HAP-1 (cell line): ENCODE measurements at regions not wholly inside any gene's neighbourhood (a gene's known extent, or its start where the extent isn't known, plus 50 kb on each side); places are given as distances from the start of the nearest gene placed in this dataset.
A peak's percentile ranks its signal among the peaks of the same experiment; 100 is the strongest.
"Not testable (repeated sequence)": the region's sequence is repeated elsewhere in the genome, so short reads cannot be mapped to it uniquely, and the experiment has no call there.

Experiments used
- DNase-seq, 2 experiments: peaks; one replicate each; pipeline ENCODE4 v3.0.0-alpha.2; 2016 to 2020; ENCODE audit warnings: low spot score in 2 of 2
- H3K27me3 ChIP-seq: fragments of 250-450 bp; sonication (Bioruptor Pico); 2 replicates; pipeline ENCODE4 v1.5.1; 2020; ENCODE audit warnings: low read depth, mild to moderate bottlenecking, moderate library complexity
- H3K36me3 ChIP-seq: fragments of 250-450 bp; sonication (Bioruptor Pico); replicated peaks from 2 replicates; pipeline ENCODE4 v1.5.1; 2020; ENCODE audit warnings: mild to moderate bottlenecking
- H3K4me1 ChIP-seq: fragments of 250-450 bp; sonication (Bioruptor Pico); 2 replicates; pipeline ENCODE4 v1.5.1; 2020; ENCODE audit warnings: mild to moderate bottlenecking
- H3K4me3 ChIP-seq: fragments of 250-450 bp; sonication (Bioruptor Pico); 2 replicates; pipeline ENCODE4 v1.5.1; 2020; ENCODE audit warnings: mild to moderate bottlenecking, moderate library complexity
- H3K9me3 ChIP-seq: fragments of 250-450 bp; sonication (Bioruptor Pico); 2 replicates; pipeline ENCODE4 v1.5.1; 2020; ENCODE audit warnings: mild to moderate bottlenecking, moderate library complexity
- in situ Hi-C: fragments of 300-500 bp; cut with MboI; formaldehyde crosslinking; loops from 3 replicates; pipeline ENCODE4 v1.14.3; 2020; ENCODE audit warnings: low sequenced_read_pairs, inconsistent platforms, mixed read lengths

DNA sequence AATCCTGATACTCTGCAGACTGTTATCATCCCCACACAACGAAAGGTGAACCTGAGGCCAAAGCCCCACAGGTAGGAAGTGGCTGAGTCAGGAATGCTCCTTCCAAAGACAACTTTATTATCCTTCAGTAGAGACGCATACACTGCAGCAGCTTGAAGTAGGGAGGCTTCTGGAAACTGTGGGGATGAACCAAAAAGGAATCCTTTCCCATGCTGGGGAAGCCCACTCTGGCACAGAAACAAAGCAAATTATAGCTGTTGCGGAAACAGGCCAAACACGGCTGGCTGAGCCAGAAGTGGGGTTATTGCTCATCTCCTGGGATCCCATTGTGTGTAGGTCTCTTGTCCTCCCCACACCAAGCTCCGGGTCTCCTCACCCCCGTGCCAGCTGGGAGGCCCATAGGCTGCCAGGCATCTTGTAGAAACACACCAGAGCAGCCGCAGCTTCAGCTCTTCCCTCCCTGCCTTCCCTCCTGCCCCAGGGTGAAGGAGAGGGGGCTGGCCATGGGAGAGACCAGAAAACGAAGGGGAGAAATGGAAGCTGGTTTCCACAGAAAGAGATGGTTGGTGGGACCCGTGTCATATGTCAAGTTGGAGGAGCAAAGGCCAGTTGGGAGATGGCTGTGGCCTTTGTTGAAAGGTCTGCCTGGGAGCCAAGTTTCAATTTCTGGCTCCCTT is 176.9 kb upstream of the NABP1 start:
- Histone ChIP-seq H3K4me1 (no peaks in the 10 kb centered on the region), H3K36me3 (no peaks in the 10 kb centered on the region), H3K27me3 (no peaks in the 10 kb centered on the region), H3K4me3 (no peak overlapping the region), H3K9me3 (no peaks in the 10 kb centered on the region)
- DNase-seq = no peak
- in situ Hi-C loops = loop anchor here (25.0 kb wide), 1 partner anchor 264 kb away; the partner anchor contains the start of gene MYO1B

DNA sequence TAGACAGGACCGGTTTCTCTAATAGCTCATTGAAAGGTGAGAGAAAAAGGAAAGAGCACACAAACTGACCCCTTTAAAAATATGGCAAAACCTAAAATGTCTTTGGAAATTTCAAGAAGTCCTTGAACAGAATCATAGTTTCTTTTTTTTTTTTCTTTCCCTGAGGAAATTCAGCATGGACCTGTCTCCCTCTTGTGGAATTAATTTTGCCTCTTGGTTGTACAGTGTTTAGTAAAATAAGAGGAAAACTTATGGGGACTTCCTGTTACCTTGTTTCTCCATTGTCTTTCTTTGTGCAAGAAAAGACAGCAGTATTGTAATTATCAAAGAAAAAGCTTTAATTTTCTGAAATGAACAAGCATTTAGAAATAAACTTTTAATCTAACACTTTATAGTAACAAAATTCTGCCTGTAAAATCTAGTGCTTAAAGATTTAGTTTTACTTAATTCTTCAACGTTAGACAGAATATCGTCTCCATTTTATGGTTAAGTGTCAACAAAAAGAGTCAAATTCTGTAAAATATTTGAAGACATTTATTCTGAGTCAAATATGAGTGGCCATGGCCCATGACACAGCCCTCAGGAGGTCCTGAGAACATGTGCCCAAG is 176.3 kb upstream of the NABP1 start:
- in situ Hi-C loops = loop anchor here (25.0 kb wide), 1 partner anchor 264 kb away; the partner anchor contains the start of gene MYO1B
- Histone ChIP-seq H3K9me3 (no peaks in the 10 kb centered on the region), H3K36me3 (no peaks in the 10 kb centered on the region), H3K27me3 (no peaks in the 10 kb centered on the region), H3K4me1 (no peaks in the 10 kb centered on the region), H3K4me3 (no peak overlapping the region)
- no peak for DNase-seq

DNA sequence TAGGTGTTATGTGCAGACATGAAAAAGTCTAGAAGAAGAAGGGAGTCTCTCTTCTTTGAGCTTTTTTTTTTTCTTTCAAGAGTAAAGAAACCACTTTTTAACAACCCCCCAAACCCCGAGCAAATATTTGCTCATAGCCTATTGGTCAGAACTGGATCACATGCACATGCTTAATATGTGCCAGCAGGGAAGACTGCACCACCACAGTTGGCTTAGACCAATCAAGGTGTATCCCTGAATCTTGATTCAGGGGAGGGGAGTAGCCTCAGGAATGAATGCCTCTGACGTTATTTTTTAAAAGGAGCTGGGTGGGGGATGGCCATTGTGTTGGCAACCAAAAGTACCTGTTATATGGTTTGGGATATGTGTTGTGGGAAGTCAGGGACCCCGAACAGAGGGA is 171.4 kb upstream of the NABP1 start:
- Histone ChIP-seq H3K4me3 (no peak overlapping the region), H3K27me3 (no peaks in the 10 kb centered on the region), H3K9me3 (no peaks in the 10 kb centered on the region), H3K36me3 (no peaks in the 10 kb centered on the region), H3K4me1 (no peaks in the 10 kb centered on the region)
- in situ Hi-C loops = loop anchor here (25.0 kb wide), 1 partner anchor 269 kb away; the partner anchor contains the start of gene MYO1B
- DNase-seq = no peak

DNA sequence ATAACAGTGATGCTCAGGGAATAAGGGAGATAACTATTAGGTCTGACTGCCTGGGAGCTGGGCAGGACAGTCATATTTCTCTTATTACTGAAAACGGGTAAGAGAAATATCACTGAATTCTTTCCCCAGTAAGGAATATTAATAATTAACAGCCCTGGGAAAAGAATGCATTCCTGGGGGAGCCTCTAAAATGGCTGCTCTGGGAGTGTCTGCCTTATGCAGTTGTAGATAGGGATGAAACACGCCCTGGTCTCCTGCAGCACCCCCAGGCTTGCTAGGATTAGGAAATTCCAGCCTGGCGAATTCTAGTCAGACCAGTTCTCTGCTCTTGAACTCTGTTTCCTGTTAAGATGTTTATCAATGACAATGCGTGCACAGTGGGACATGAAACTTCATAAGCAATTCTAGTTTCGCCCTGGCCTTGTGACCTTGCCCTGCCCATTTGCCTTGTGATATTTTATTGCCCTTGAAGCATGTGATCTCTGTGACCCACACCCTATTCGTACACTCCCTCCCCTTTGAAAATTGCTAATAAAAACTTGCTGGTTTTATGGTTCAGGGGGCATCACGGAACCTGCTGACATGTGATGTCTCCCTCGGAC is 170.6 kb upstream of the NABP1 start:
- in situ Hi-C loops = loop anchor here (25.0 kb wide), 1 partner anchor 270 kb away; the partner anchor contains the start of gene MYO1B
- not testable (repeated sequence) for H3K9me3 ChIP-seq, DNase-seq, H3K36me3 ChIP-seq, H3K4me3 ChIP-seq, H3K4me1 ChIP-seq, H3K27me3 ChIP-seq

DNA sequence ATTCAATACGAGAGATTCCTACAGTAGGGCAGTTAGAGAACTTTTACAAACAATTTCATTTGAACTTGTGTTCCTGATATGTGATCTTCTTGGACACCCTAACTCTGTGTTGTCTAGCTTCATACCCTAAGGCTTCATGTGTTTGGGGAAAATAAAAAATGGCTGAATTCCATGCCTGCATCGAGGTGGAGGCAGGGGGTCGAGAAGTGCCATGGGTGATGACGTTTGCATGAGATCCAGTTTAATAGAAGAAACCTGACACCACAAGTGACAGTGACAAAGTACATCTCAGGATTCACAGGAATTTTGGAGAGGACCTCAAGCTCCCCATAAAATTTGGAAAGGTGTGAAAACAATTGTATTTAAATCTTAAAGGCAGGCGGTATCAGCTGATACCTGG is 169.2 kb upstream of the NABP1 start:
- H3K4me3 ChIP-seq = no peak overlapping the region
- H3K36me3 ChIP-seq = no peaks in the 10 kb centered on the region
- H3K4me1 ChIP-seq = no peaks in the 10 kb centered on the region
- in situ Hi-C loops = loop anchor here (25.0 kb wide), 1 partner anchor 271 kb away; the partner anchor contains the start of gene MYO1B
- no peaks in the 10 kb centered on the region for H3K9me3 ChIP-seq
- no peaks in the 10 kb centered on the region for H3K27me3 ChIP-seq
- no peak for DNase-seq

DNA sequence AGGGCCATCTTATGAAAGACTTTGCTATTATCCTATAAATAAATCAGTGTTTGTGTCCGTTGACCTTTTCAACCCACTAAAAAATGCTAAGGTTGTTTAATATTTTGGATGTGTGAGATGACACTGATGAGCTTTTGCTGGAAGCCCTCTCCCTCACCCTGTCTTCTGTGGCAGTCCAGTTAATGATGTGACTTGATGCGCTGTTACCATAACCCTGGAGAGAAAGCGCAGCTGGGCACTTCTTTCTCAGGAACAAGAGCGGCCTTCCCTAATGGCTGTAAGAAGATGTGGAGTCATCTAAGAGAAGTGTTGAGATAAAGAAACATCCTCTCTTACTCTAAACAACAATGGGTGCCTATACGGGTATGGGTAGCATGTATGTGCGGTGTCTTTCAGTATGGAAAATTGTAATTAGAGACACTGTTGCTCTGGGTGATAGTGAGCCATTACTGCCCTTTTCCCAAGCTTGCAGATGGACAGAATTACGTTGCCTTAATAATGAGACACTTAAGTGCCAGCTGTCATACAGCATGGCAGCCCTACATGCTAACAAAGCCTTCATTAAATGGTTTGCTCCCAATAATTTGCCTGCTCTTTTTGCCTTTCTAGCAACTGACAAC is 165.6 kb upstream of the NABP1 start:
- H3K4me1 ChIP-seq = no peaks in the 10 kb centered on the region
- H3K27me3 ChIP-seq = no peaks in the 10 kb centered on the region
- no peak for DNase-seq
- in situ Hi-C loops = loop anchor here (25.0 kb wide), 1 partner anchor 275 kb away; the partner anchor contains the start of gene MYO1B
- no peaks in the 10 kb centered on the region for H3K36me3 ChIP-seq
- H3K4me3 ChIP-seq = no peak overlapping the region
- H3K9me3 ChIP-seq = no peaks in the 10 kb centered on the region; the same call in 1 of the 2 replicates

DNA sequence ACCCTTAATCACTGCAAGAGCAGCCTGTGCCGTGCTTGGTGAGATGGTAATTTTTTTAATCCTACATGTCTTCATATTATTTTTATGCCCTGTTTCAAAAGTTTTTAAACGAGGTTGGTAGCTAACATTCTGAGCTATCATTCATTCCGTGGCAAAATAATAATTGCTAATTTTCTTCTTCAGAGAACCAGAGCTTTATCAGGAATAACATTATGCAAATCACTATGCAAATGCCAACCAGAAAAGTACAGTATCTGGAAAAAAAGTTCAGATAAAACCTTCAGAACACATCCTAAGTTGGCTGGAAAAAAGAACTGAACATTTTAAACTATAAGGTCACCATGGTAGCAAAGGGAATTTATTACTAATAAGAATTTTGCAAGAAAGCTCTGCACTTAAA is 165.1 kb upstream of the NABP1 start:
- no peaks in the 10 kb centered on the region for H3K27me3 ChIP-seq
- no peak for DNase-seq
- no peaks in the 10 kb centered on the region for H3K36me3 ChIP-seq
- in situ Hi-C loops = loop anchor here (25.0 kb wide), 1 partner anchor 276 kb away; the partner anchor contains the start of gene MYO1B
- no peaks in the 10 kb centered on the region; the same call in 1 of the 2 replicates for H3K9me3 ChIP-seq
- H3K4me3 ChIP-seq = no peak overlapping the region
- H3K4me1 ChIP-seq = no peaks in the 10 kb centered on the region

DNA sequence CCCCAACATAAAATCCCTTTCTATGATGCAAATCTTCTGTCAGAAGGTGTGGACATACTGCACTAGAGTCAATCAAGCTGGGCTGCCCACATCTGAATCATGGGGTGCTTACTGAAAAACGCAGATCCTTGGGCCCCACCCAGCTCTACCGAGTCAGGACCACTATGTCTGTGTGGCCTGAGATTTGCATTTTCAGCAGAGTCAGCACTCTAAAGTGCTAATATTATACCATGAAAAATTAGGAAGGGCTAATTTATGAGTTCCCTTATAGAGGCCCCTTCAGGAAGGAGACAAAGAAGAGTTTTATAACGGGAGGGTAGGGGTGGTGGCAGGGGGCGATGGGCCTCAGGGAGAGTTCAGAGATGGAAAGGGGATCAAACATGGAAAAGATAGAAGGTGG is 163.3 kb upstream of the NABP1 start:
- no peaks in the 10 kb centered on the region for H3K4me1 ChIP-seq
- H3K27me3 ChIP-seq = peaks cover 8% of the 10 kb centered on the region
- in situ Hi-C loops = loop anchor here (25.0 kb wide), 1 partner anchor 277 kb away; the partner anchor contains the start of gene MYO1B
- no peaks in the 10 kb centered on the region for H3K36me3 ChIP-seq
- H3K4me3 ChIP-seq = no peak overlapping the region
- no peak for DNase-seq
- no peaks in the 10 kb centered on the region; the same call in 1 of the 2 replicates for H3K9me3 ChIP-seq

DNA sequence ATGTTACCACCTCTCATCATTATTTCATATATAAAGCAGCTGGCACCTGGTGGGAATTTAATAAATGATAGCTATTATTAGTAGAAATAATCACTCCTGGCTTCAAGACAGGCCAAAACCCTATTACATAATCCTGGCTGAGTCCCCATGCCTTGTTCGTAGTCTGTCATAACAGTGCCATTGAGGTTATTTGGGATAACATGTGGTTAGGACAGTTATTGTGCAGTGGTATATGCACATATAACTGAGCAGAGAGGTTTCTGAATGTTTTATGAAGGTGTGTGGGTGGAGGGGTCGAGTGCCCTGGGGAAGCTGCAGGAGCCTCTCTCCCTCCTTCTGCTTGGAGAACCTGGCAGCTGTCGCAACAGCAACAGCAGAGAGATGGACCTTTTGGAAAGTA is 162.4 kb upstream of the NABP1 start:
- Histone ChIP-seq H3K27me3 (peaks cover 11% of the 10 kb centered on the region), H3K4me3 (no peak overlapping the region), H3K36me3 (no peaks in the 10 kb centered on the region), H3K4me1 (no peaks in the 10 kb centered on the region), H3K9me3 (no peaks in the 10 kb centered on the region; the same call in 1 of the 2 replicates)
- in situ Hi-C loops = loop anchor here (25.0 kb wide), 1 partner anchor 278 kb away; the partner anchor contains the start of gene MYO1B
- DNase-seq = no peak

DNA sequence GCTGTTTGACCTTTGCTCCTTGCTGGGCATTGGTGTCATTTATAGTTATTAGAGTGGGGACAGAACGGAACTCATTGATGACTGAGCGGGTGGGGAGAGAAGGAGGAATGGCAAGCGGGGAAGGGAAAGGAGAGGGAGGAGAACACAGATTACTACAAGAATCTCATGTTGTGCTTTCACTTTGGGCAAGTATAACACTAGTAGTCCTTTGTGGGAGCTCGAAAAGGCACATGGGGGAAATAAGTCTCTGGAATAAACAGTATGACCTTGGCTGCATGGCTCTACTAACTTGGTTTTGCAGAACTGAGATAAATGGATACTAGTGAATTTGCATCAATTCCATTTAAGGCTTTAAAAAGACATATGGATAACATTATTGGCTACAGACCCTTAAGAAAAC is 161.7 kb upstream of the NABP1 start:
- H3K27me3 ChIP-seq = peaks cover 11% of the 10 kb centered on the region
- no peak for DNase-seq
- no peak overlapping the region for H3K4me3 ChIP-seq
- no peaks in the 10 kb centered on the region for H3K36me3 ChIP-seq
- in situ Hi-C loops = loop anchor here (25.0 kb wide), 1 partner anchor 279 kb away; the partner anchor contains the start of gene MYO1B
- no peaks in the 10 kb centered on the region for H3K4me1 ChIP-seq
- H3K9me3 ChIP-seq = no peaks in the 10 kb centered on the region; the same call in 1 of the 2 replicates

DNA sequence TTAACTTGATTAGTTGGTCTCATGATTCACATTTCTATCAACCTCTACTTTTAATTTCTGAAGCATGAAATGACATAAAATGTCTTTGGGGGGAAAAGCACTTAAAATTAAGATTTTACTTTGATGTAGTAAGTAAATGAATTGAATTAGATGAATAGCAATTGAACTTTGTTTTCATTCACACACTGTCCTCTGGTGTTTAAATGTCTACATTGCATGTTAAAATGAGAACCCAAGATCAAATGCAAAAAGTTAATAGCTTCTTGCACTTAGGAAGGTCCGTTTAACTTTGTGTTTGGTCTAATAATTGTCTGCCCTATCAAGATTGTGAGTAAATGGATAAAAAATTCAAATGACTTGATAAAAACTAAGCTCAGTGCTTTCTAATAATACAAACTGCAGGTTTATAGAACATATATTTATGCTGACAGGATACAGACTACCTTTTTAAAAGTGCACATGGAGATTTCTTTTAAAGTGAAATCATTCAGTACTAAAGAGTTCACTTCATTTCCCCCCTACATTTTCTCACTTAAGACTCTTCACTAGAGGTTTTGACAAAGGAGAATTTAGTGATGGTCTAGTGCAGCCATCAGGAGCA is 156.2 kb upstream of the NABP1 start:
- Histone ChIP-seq H3K27me3 (peaks cover 11% of the 10 kb centered on the region), H3K36me3 (no peaks in the 10 kb centered on the region), H3K9me3 (no peaks in the 10 kb centered on the region), H3K4me3 (no peak overlapping the region), H3K4me1 (no peaks in the 10 kb centered on the region)
- in situ Hi-C loops = loop anchor here (25.0 kb wide), 1 partner anchor 284 kb away; the partner anchor contains the start of gene MYO1B
- peak in 1 of 2 experiments; percentile 45 for DNase-seq

DNA sequence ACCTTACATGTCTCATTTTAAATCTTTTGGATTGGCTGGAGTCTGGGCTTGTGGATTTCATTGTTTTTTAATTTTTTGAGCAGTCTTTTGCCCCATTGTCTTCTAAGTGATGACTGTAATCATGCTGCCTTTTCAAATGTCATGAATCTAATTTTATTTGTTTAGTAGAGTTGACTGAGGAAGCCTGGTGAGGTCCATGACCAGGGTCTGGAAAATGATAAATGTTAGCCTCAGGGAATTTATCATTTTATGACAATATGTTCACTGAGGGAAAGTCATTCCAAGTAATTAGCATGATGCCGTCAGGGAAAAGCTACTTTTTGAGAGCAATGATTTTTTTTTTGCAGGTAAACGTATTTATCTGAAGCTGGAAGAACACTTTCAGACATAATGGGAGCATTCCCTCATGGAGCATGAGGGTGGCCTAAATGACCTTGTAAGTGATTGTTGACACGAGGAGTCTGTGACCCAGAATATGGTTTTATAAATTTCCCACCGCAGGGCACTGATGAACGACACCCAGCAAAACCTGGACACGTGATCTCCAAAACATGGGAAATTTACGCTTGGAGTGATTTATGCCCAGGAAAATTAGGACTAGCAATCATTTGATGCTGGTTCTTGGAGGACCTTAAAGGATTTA is 155.3 kb upstream of the NABP1 start:
- DNase-seq = no peak
- in situ Hi-C loops = loop anchor here (25.0 kb wide), 1 partner anchor 285 kb away; the partner anchor contains the start of gene MYO1B
- Histone ChIP-seq H3K4me3 (no peak overlapping the region), H3K27me3 (peaks cover 11% of the 10 kb centered on the region), H3K36me3 (no peaks in the 10 kb centered on the region), H3K9me3 (no peaks in the 10 kb centered on the region), H3K4me1 (no peaks in the 10 kb centered on the region)

DNA sequence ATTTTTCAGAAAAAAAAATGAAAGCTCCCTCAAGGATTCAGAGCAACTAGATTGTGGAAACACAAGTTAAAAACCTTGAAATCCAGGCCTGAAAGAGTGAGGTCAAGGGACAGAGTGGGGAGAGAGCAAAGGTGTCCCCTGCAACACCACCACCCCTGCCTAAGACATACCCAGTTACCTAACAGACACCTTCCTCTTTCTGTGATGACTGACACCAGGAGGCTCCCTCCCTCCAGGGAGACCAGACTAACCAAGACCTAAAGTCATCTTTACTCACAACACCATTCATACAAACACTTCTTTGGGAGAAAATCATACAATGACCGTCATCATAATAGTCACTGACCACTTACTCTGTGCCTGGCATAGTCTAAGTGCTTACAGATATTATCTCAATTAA is 151.8 kb upstream of the NABP1 start:
- Histone ChIP-seq H3K9me3 (no peaks in the 10 kb centered on the region), H3K4me1 (no peaks in the 10 kb centered on the region), H3K36me3 (no peaks in the 10 kb centered on the region), H3K27me3 (no peaks in the 10 kb centered on the region), H3K4me3 (no peak overlapping the region)
- DNase-seq = no peak
- in situ Hi-C loops = loop anchor here (25.0 kb wide), 1 partner anchor 464 kb away; no protein-coding TSS in a partner anchor
